Body of pancreas (tissue), 4 donors: ENCODE measurements at regions not wholly inside any gene's neighbourhood (a gene's known extent, or its start where the extent isn't known, plus 50 kb on each side); places are given as distances from the start of the nearest gene placed in this dataset.
A peak's percentile ranks its signal among the peaks of the same experiment; 100 is the strongest.

ENCODE experiments used
- ATAC-seq: fragments of 150-250 bp; one replicate; pipeline ENCODE4 v1.9.1; 2016
- DNase-seq, 4 donors: peaks; one replicate each; pipeline ENCODE4 v3.0.0-alpha.2; 2019
- H3K27ac ChIP-seq, 4 donors: fragments of 200-600 bp; sonication (generic); 1 replicate in 3 of 4; 2 replicates in 1 of 4; pipeline versions ENCODE4 v1.5.1 to v1.6.1; 2016 to 2019; ENCODE audit warnings: mild to moderate bottlenecking in 1 of 4, mixed read lengths in 1 of 4, moderate library complexity in 1 of 4
- H3K27me3 ChIP-seq, 2 donors: fragments of 200-600 bp; sonication (generic); one replicate each; pipeline ENCODE4 v1.6.0; 2016; ENCODE audit warnings: mild to moderate bottlenecking in 1 of 2
- H3K36me3 ChIP-seq, 2 donors: fragments of 200-600 bp; sonication (generic); replicated peaks in 1 of 2; 2 replicates each; pipeline ENCODE4 v1.5.1; 2016; ENCODE audit warnings: low read depth in 2 of 2; ENCODE audit not compliant: insufficient read depth in 1 of 2
- H3K4me1 ChIP-seq: fragments of 200-600 bp; sonication (generic); one replicate; pipeline ENCODE4 v1.6.0; 2016
- H3K4me3 ChIP-seq, 2 donors: fragments of 200-600 bp; sonication (generic); 1 replicate in 1 of 2; 2 replicates in 1 of 2; pipeline ENCODE4 v1.5.1; 2016 to 2019
- H3K9me3 ChIP-seq, 3 donors: fragments of 200-600 bp; sonication (generic); 1 replicate in 2 of 3; 2 replicates in 1 of 3; pipeline ENCODE4 v1.5.1; 2016
- POLR2A ChIP-seq, 3 donors: fragments of 450-650 bp; IDR thresholded peaks; one replicate each; pipeline ENCODE4 v1.6.1; 2016; ENCODE audit warnings: antibody characterized with exemption in 3 of 3, mild to moderate bottlenecking in 2 of 3
- WGBS, 2 donors: methylation state at CpG; one replicate each; pipeline ENCODE4 v1.1.5; 2017; 5-methylcytosine and 5-hydroxymethylcytosine counted together
- intact Hi-C: fragments of 100-400 bp; cut with DNase I; formaldehyde crosslinking; loops from one replicate; pipeline ENCODE4 v1.15.1; 2023
- TF ChIP-seq, protein P1 (sequence below), 7 experiments: fragments of 450-650 bp in 4 of 7; fragments of 200-600 bp in 3 of 7; sonication (generic) in 3 of 7; IDR thresholded peaks; one replicate each; pipeline ENCODE4 v1.5.1; 2016 to 2019; ENCODE audit warnings: antibody characterized with exemption in 7 of 7

DNA sequence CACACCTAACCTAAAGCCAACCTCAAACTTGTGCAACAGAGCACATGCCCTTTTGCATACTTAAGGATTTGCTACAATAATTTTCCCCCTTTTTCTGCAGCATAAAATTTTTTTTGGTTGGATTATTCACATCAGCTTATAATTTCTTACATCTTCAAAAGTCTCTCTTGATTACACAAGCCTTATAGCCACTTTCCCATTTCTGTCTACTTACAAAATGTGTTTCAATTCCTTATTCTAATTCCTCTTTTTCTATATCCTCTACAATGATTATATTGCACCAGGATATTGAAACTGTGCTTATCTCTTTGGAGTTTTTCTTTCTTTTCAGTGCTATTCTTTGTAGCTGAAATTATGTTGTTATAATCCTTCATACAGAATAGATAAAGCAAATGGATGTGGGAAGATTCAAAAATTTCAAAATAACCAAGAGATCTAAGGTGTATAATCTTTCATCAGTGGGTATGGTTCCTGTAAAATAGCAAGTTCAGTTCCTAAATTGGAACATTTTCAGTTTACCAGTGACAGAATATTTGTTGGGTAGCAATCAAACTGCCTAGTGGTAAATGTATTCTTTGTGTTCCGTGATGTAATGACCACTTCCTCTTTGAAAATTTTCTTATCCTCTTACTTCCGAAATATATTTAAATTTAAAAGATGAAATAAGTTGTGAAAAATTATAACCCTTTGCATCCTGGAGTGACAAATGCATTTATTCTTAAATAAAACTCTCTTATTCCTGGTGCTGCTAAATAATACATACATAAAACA lies 386.8 kb upstream of the CHD1 start:
- DNase-seq (no peak), ATAC-seq (no peak)
- H3K4me3 ChIP-seq = no peak overlapping the region
- intact Hi-C loops = no loop called here
- no peak overlapping the region for H3K27ac ChIP-seq
- 42 to 45% methylated on average over 2 of the region's 2 CpGs for WGBS, 2 donors
- no peaks in the 10 kb centered on the region for H3K27me3 ChIP-seq
- H3K36me3 ChIP-seq = no peaks in the 10 kb centered on the region
- H3K4me1 ChIP-seq = no peaks in the 10 kb centered on the region
- no peaks in the 10 kb centered on the region for H3K9me3 ChIP-seq
- no peak for TF ChIP-seq POLR2A (IDR thresholded peaks at IDR 0.05)
- TF ChIP-seq, protein P1, sequence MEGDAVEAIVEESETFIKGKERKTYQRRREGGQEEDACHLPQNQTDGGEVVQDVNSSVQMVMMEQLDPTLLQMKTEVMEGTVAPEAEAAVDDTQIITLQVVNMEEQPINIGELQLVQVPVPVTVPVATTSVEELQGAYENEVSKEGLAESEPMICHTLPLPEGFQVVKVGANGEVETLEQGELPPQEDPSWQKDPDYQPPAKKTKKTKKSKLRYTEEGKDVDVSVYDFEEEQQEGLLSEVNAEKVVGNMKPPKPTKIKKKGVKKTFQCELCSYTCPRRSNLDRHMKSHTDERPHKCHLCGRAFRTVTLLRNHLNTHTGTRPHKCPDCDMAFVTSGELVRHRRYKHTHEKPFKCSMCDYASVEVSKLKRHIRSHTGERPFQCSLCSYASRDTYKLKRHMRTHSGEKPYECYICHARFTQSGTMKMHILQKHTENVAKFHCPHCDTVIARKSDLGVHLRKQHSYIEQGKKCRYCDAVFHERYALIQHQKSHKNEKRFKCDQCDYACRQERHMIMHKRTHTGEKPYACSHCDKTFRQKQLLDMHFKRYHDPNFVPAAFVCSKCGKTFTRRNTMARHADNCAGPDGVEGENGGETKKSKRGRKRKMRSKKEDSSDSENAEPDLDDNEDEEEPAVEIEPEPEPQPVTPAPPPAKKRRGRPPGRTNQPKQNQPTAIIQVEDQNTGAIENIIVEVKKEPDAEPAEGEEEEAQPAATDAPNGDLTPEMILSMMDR (IDR thresholded peaks at IDR 0.05) = no peak

DNA sequence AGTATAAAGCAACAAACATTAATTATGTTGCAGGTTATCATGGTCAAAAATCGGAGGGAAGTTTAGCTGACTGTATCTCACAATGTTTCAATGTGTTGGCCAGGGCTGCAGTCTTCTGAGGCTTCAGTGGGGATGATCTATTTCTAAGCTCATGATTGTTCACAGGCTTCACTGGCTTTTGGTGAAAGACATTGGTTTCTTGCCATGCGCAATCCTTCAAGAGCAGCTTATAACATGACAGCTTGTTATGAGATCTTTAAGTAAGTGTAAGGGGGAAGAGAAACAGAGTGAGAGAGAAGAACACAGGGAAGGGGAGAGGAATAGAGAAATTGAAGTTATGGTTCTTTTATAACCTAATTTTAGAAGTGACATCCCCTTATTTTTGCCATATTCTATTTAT lies 385.9 kb upstream of the CHD1 start:
- no peaks in the 10 kb centered on the region for H3K27me3 ChIP-seq
- no peaks in the 10 kb centered on the region for H3K36me3 ChIP-seq
- intact Hi-C loops = no loop called here
- no peaks in the 10 kb centered on the region for H3K9me3 ChIP-seq
- no peak overlapping the region for H3K4me3 ChIP-seq
- no peaks in the 10 kb centered on the region for H3K4me1 ChIP-seq
- DNase-seq = no peak
- TF ChIP-seq POLR2A (IDR thresholded peaks at IDR 0.05) = no peak
- TF ChIP-seq, protein P1 (IDR thresholded peaks at IDR 0.05) = no peak
- 64 to 70% methylated on average over 2 of the region's 2 CpGs for WGBS, 2 donors
- ATAC-seq = no peak
- H3K27ac ChIP-seq = no peak overlapping the region

DNA sequence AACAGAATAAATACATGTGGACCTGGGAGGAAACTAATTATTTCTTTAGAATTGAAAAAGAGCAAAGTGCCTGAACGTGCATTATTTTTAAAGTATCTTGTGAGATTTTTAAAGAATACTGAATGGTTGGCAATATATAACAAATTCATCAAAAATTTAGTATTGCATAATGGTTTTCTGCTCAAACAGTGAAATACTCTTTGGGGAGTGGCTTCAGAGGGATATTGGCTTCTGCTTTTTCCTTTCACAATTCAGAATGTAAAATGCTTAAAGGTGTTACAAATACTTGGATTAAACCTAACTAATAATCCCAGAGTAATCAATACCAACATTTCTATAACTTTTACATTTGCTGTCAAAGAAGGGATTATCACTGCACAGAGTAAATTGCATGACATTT lies 379.3 kb upstream of the CHD1 start:
- DNase-seq (no peak), ATAC-seq (no peak)
- Histone ChIP-seq H3K27me3 (no peaks in the 10 kb centered on the region), H3K36me3 (no peaks in the 10 kb centered on the region), H3K4me1 (no peaks in the 10 kb centered on the region), H3K4me3 (no peak overlapping the region), H3K9me3 (no peaks in the 10 kb centered on the region), H3K27ac (no peak overlapping the region)
- intact Hi-C loops = no loop called here
- TF ChIP-seq POLR2A (IDR thresholded peaks at IDR 0.05) = no peak
- TF ChIP-seq, protein P1 (IDR thresholded peaks at IDR 0.05) = no peak
- 36 to 45% methylated on average over 1 of the region's 1 CpG for WGBS, 2 donors

DNA sequence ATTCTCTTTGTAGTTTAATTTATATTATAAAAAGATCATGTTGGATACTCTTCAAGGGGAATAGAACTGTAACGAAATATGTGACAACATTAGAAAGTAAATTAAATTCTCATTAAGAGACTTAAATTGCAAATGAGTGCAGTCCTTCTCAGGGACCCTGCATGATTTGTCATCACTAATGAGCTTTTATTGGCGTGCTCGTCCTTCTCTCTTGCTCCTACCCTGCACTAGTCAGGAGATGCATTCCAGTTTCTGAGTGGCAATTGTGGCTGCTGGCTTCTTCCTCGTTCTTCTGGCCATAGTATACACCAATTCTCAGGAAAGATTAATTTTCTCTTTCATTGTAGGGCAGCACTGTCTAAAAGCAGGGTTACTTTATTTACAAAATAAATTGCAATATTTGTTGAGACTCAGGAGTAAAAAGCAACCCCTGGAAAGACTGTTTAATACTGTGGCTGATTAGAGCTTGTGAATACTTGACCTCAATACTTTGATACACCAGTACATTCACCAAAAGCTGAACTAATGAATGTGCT lies 376.3 kb upstream of the CHD1 start:
- WGBS, 2 donors = 47% methylated on average over 4 of the region's 4 CpGs
- intact Hi-C loops = no loop called here
- ATAC-seq = no peak
- TF ChIP-seq, protein P1 (IDR thresholded peaks at IDR 0.05) = no peak
- TF ChIP-seq POLR2A (IDR thresholded peaks at IDR 0.05) = no peak
- Histone ChIP-seq H3K9me3 (no peaks in the 10 kb centered on the region), H3K4me1 (no peaks in the 10 kb centered on the region), H3K4me3 (no peak overlapping the region), H3K27me3 (no peaks in the 10 kb centered on the region), H3K27ac (no peak overlapping the region), H3K36me3 (no peaks in the 10 kb centered on the region)
- no peak for DNase-seq

DNA sequence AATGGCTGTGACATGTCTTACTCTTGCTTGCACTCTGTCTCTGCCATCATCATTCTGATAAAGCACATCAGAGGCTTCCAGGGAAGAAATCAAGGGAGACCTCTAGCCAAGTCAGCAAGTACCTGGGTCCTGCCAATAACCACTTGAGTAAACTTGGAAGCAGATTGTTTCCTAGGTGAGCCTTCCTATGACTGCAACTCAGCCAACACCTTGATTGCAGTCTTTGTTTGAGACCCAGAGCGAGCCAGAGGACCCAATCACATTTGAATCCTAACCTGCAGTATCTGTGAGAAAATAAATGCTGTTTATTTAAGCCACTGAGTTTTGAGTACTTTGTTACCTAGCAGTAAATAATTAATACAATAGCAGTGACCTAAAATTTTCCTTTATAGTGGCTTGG lies 356.8 kb upstream of the CHD1 start:
- DNase-seq (peak in 2 of 4 donors; percentile 13 to 20), ATAC-seq (no peak)
- Histone ChIP-seq H3K27me3 (no peaks in the 10 kb centered on the region), H3K4me1 (no peaks in the 10 kb centered on the region), H3K9me3 (no peaks in the 10 kb centered on the region), H3K4me3 (no peak overlapping the region), H3K27ac (no peak overlapping the region), H3K36me3 (no peaks in the 10 kb centered on the region)
- 0 to 24% methylated on average over 1 of the region's 1 CpG for WGBS, 2 donors
- intact Hi-C loops = no loop called here
- TF ChIP-seq, protein P1 (IDR thresholded peaks at IDR 0.05) = no peak
- TF ChIP-seq POLR2A (IDR thresholded peaks at IDR 0.05) = no peak
